ENCODE measurements at regions not wholly inside any gene's neighbourhood (a gene's known extent, or its start where the extent isn't known, plus 50 kb on each side); places are given as distances from the start of the nearest gene placed in this dataset.

- H3K27ac ChIP-seq (ENCODE audit: low read length): no peak overlapping the region
- intact Hi-C loops (cut with micrococcal nuclease; ENCODE audit: unreplicated experiment) (no loop called here), in situ Hi-C loops (cut with HindIII; ENCODE audit: low pct_unique_long_range_greater_than_20kb, low sequenced_read_pairs) (no loop called here)
- ChIA-PET POLR2A (no interaction called here), CTCF (no interaction called here)
- TF ChIP-seq SIN3A (IDR thresholded peaks at IDR 0.05; ENCODE audit: borderline replicate concordance, insufficient read depth, low read depth, low read length): no peak
- TF ChIP-seq, protein P1, sequence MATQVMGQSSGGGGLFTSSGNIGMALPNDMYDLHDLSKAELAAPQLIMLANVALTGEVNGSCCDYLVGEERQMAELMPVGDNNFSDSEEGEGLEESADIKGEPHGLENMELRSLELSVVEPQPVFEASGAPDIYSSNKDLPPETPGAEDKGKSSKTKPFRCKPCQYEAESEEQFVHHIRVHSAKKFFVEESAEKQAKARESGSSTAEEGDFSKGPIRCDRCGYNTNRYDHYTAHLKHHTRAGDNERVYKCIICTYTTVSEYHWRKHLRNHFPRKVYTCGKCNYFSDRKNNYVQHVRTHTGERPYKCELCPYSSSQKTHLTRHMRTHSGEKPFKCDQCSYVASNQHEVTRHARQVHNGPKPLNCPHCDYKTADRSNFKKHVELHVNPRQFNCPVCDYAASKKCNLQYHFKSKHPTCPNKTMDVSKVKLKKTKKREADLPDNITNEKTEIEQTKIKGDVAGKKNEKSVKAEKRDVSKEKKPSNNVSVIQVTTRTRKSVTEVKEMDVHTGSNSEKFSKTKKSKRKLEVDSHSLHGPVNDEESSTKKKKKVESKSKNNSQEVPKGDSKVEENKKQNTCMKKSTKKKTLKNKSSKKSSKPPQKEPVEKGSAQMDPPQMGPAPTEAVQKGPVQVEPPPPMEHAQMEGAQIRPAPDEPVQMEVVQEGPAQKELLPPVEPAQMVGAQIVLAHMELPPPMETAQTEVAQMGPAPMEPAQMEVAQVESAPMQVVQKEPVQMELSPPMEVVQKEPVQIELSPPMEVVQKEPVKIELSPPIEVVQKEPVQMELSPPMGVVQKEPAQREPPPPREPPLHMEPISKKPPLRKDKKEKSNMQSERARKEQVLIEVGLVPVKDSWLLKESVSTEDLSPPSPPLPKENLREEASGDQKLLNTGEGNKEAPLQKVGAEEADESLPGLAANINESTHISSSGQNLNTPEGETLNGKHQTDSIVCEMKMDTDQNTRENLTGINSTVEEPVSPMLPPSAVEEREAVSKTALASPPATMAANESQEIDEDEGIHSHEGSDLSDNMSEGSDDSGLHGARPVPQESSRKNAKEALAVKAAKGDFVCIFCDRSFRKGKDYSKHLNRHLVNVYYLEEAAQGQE (IDR thresholded peaks at IDR 0.05; ENCODE audit: insufficient read depth in 1 of 2, low read depth in 2 of 2, low read length in 1 of 2): no peak
- TF ChIP-seq TCF7L2 (IDR thresholded peaks at IDR 0.05; ENCODE audit: low read depth, low read length): no peak
- TF ChIP-seq POLR2AphosphoS5 (IDR thresholded peaks at IDR 0.05; ENCODE audit: low read depth, low read length): no peak
- TF ChIP-seq CTCF (IDR thresholded peaks at IDR 0.05): no peak
- H3K9me3 ChIP-seq (ENCODE audit: control insufficient read depth, insufficient read depth, low read depth, low read length): peaks cover 12% of the 10 kb centered on the region
- peaks cover 11% of the 10 kb centered on the region; the same call in 1 of the 2 replicates for H3K27me3 ChIP-seq (ENCODE audit: control insufficient read depth, insufficient read depth, low read length)
- no peaks in the 10 kb centered on the region for H3K4me1 ChIP-seq (ENCODE audit: control insufficient read depth, insufficient read depth, low read length)
- DNase-seq (ENCODE audit: low read depth, low spot score) (no peak), ATAC-seq (no peak)
- BruUV-seq (replicated peaks): no TSS peak
- H3K36me3 ChIP-seq (ENCODE audit: control insufficient read depth, insufficient read depth, low read length): no peaks in the 10 kb centered on the region
- no peak overlapping the region for H3K4me3 ChIP-seq (ENCODE audit: low read depth in 2 of 2, low read length in 2 of 2)
Observed at GRCh38 chr10:104574838-104575237, 66.3 kb upstream of the SORCS3 start.

DNA sequence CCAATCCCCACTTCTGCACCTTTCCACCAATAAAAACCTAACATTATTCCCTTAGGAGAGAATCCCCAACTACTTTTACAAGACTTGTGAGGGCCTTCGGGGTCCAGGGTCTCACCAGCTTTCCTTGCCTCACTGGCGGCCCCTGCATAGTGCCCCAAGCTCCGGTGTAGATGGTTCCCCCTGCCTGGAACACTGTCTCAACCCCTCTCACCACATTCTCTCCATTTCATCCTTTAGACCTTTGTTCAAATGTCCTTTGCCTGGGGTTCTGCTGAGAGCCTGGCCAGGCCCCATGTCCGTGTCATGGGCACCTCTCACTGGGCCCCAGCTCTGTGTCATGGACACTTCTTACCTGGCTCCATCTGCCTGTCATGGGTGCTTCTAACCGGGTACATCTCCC is 64.5 kb upstream of the SORCS3 start:
- Histone ChIP-seq H3K9me3 (ENCODE audit: control insufficient read depth, insufficient read depth, low read depth, low read length) (no peaks in the 10 kb centered on the region), H3K4me1 (ENCODE audit: control insufficient read depth, insufficient read depth, low read length) (no peaks in the 10 kb centered on the region), H3K27me3 (ENCODE audit: control insufficient read depth, insufficient read depth, low read length) (peaks cover 11% of the 10 kb centered on the region; the same call in 1 of the 2 replicates), H3K36me3 (ENCODE audit: control insufficient read depth, insufficient read depth, low read length) (no peaks in the 10 kb centered on the region), H3K4me3 (ENCODE audit: low read depth in 2 of 2, low read length in 2 of 2) (no peak overlapping the region), H3K27ac (ENCODE audit: low read length) (no peak overlapping the region)
- ATAC-seq: no peak
- ChIA-PET CTCF (no interaction called here), POLR2A (no interaction called here)
- no peak for DNase-seq (ENCODE audit: low read depth, low spot score)
- no TSS peak for BruUV-seq (replicated peaks)
- no peak for TF ChIP-seq POLR2AphosphoS5 (IDR thresholded peaks at IDR 0.05; ENCODE audit: low read depth, low read length)
- intact Hi-C loops (cut with micrococcal nuclease; ENCODE audit: unreplicated experiment) (no loop called here), in situ Hi-C loops (cut with HindIII; ENCODE audit: low pct_unique_long_range_greater_than_20kb, low sequenced_read_pairs) (no loop called here)

- no peaks in the 10 kb centered on the region for H3K9me3 ChIP-seq (ENCODE audit: control insufficient read depth, insufficient read depth, low read depth, low read length)
- H3K4me3 ChIP-seq (ENCODE audit: low read depth in 2 of 2, low read length in 2 of 2): no peak overlapping the region
- no peaks in the 10 kb centered on the region for H3K36me3 ChIP-seq (ENCODE audit: control insufficient read depth, insufficient read depth, low read length)
- ChIA-PET CTCF (no interaction called here), POLR2A (no interaction called here)
- no peak overlapping the region for H3K27ac ChIP-seq (ENCODE audit: low read length)
- ATAC-seq (no peak), DNase-seq (ENCODE audit: low read depth, low spot score) (no peak)
- no TSS peak for BruUV-seq (replicated peaks)
- H3K4me1 ChIP-seq (ENCODE audit: control insufficient read depth, insufficient read depth, low read length): no peaks in the 10 kb centered on the region
- peaks cover 7% of the 10 kb centered on the region; the same call in 1 of the 2 replicates for H3K27me3 ChIP-seq (ENCODE audit: control insufficient read depth, insufficient read depth, low read length)
- in situ Hi-C loops (cut with HindIII; ENCODE audit: low pct_unique_long_range_greater_than_20kb, low sequenced_read_pairs) (no loop called here), intact Hi-C loops (cut with micrococcal nuclease; ENCODE audit: unreplicated experiment) (no loop called here)
- TF ChIP-seq, protein P1 (IDR thresholded peaks at IDR 0.05; ENCODE audit: insufficient read depth in 1 of 2, low read depth in 2 of 2, low read length in 1 of 2): no peak
- TF ChIP-seq TCF7L2 (IDR thresholded peaks at IDR 0.05; ENCODE audit: low read depth, low read length) (no peak), CTCF (IDR thresholded peaks at IDR 0.05) (no peak), SIN3A (IDR thresholded peaks at IDR 0.05; ENCODE audit: borderline replicate concordance, insufficient read depth, low read depth, low read length) (no peak), POLR2AphosphoS5 (IDR thresholded peaks at IDR 0.05; ENCODE audit: low read depth, low read length) (no peak)
Observed at GRCh38 chr10:104577163-104577562, 63.9 kb upstream of the SORCS3 start.

Data from Panc1 (cell line).